HEK293T (cell line): ENCODE measurements at regions not wholly inside any gene's neighbourhood (a gene's known extent, or its start where the extent isn't known, plus 50 kb on each side); places are given as distances from the start of the nearest gene placed in this dataset.

Experiments used
- ARNT ChIP-seq: fragments of 450-650 bp; IDR thresholded peaks from 2 replicates; pipeline ENCODE4 v1.6.1; 2017; ENCODE audit warnings: mild to moderate bottlenecking
- BHLHE40 ChIP-seq: fragments of 450-650 bp; IDR thresholded peaks from 2 replicates; pipeline ENCODE4 v1.6.1; 2016; ENCODE audit warnings: mild to moderate bottlenecking, moderate library complexity, borderline replicate concordance
- CTBP1 ChIP-seq: fragments of 450-650 bp; IDR thresholded peaks from 2 replicates; pipeline ENCODE4 v1.6.1; 2016; ENCODE audit warnings: borderline replicate concordance
- ELF4 ChIP-seq: fragments of 450-650 bp; IDR thresholded peaks from 2 replicates; pipeline ENCODE4 v1.6.1; 2017; ENCODE audit warnings: antibody characterized with exemption
- FOXA1 ChIP-seq: fragments of 450-650 bp; IDR thresholded peaks from 2 replicates; pipeline ENCODE4 v1.6.1; 2016; ENCODE audit warnings: mild to moderate bottlenecking
- FOXK2 ChIP-seq: fragments of 450-650 bp; IDR thresholded peaks from 2 replicates; pipeline ENCODE4 v1.6.1; 2016; ENCODE audit warnings: mild to moderate bottlenecking
- HDGF ChIP-seq: fragments of 450-650 bp; IDR thresholded peaks from 2 replicates; pipeline ENCODE4 v1.6.1; 2017; ENCODE audit warnings: antibody characterized with exemption, borderline replicate concordance
- L3MBTL2 ChIP-seq: fragments of 450-650 bp; conservative IDR thresholded peaks from 2 replicates; pipeline ENCODE4 v1.6.1; 2016; ENCODE audit warnings: mild to moderate bottlenecking
- LEF1 ChIP-seq: fragments of 450-650 bp; IDR thresholded peaks from 2 replicates; pipeline ENCODE4 v1.6.1; 2017; ENCODE audit warnings: mild to moderate bottlenecking, borderline replicate concordance
- NFRKB ChIP-seq: fragments of 450-650 bp; IDR thresholded peaks from 2 replicates; pipeline ENCODE4 v1.6.1; 2016; ENCODE audit warnings: mild to moderate bottlenecking, moderate library complexity
- SP1 ChIP-seq: fragments of 450-650 bp; IDR thresholded peaks from 2 replicates; pipeline ENCODE4 v1.6.1; 2017
- SUZ12 ChIP-seq: fragments of 450-650 bp; IDR thresholded peaks from 2 replicates; pipeline ENCODE4 v1.6.1; 2016; ENCODE audit warnings: mild to moderate bottlenecking
- TF ChIP-seq, protein P1 (sequence below): fragments of 450-650 bp; IDR thresholded peaks from 2 replicates; pipeline ENCODE4 v1.6.1; 2016

DNA sequence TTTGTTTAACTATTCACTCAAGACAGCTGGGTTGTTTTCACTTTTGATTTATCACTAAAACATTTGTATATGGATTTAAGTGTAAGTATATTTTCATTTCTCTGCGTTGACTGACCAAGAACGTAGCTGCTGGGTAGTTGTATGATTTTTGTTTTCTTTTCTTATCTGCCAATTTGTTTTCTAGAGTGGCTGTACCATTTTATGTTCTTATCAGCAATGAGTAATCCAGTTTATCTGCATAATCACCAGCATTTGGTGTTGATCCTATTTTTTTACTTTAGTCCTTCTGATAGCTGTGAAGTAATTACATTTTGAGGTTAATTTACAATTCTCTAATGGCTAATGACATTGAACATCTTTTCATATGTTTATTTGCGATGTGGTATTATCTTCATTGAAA, 1178.4 kb upstream of the TMEFF2 start:
- TF ChIP-seq HDGF (no peak), BHLHE40 (no peak), LEF1 (no peak), CTBP1 (no peak), FOXK2 (no peak), SP1 (no peak), L3MBTL2 (no peak), NFRKB (no peak), ARNT (no peak), ELF4 (no peak), FOXA1 (no peak), SUZ12 (no peak)
- TF ChIP-seq, protein P1, sequence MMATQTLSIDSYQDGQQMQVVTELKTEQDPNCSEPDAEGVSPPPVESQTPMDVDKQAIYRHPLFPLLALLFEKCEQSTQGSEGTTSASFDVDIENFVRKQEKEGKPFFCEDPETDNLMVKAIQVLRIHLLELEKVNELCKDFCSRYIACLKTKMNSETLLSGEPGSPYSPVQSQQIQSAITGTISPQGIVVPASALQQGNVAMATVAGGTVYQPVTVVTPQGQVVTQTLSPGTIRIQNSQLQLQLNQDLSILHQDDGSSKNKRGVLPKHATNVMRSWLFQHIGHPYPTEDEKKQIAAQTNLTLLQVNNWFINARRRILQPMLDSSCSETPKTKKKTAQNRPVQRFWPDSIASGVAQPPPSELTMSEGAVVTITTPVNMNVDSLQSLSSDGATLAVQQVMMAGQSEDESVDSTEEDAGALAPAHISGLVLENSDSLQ, result no peak
